Activated CD8-positive, alpha-beta memory T cell treated with anti-CD3 and anti-CD28 coated beads for 4 hours (primary cell): ENCODE measurements at regions not wholly inside any gene's neighbourhood (a gene's known extent, or its start where the extent isn't known, plus 50 kb on each side); places are given as distances from the start of the nearest gene placed in this dataset.

Experiments
- DNase-seq, 2 donors: peaks; one replicate each; pipeline ENCODE4 v3.0.0-alpha.2; 2020; ENCODE audit warnings: low read depth in 2 of 2

GRCh38 chr15:26376243-26376642 lies 396.6 kb downstream of the GABRB3 start:
- DNase-seq, result no peak

- DNase-seq, result no peak
Observed at GRCh38 chr15:26374806-26375205, 398.1 kb downstream of the GABRB3 start.

DNA sequence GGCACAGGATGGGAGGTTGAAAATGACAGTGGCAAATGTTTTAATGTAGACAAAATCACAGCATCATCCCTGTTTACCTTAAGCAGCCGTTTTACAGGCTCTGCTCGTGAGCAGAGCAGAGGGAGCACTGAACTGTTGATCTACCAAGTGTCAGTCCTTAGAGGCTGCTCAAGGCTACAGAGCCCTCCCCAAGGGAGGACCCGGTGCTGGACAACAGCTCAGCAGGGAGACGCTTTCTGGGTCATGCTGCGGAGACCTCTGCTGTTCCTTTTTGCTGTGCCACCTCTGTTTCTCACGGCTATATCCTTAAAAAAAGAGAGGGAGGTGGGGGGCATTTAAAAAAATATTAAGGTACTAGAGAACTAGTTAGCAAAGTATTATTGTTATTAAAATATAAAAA lies 400.2 kb downstream of the GABRB3 start:
- no peak for DNase-seq

DNA sequence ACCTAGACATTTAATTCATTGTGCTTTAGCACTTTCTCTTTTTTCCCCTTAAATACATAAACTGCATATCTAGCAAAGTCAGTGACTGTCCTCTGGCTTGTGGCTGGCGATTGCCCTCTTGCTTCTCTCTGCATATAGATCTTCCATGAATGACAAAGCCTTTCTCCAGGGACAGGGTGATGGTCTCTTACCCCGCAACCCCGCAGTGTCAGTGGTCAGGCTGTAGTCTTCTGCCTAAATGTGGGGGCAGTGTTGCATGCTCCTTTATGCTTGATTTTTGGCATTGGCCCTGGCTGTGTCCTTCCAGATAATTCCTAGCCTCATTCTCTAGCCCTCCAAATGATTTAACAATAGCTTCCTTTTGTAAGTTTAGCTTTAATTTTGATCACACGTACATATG lies 407.8 kb downstream of the GABRB3 start:
- no peak for DNase-seq

- DNase-seq, result no peak
Observed at GRCh38 chr15:26359855-26360254, 413.0 kb downstream of the GABRB3 start.

GRCh38 chr15:26358708-26359107 lies 414.2 kb downstream of the GABRB3 start:
- no peak for DNase-seq

GRCh38 chr15:26357653-26358052 lies 415.2 kb downstream of the GABRB3 start:
- DNase-seq, result no peak

DNA sequence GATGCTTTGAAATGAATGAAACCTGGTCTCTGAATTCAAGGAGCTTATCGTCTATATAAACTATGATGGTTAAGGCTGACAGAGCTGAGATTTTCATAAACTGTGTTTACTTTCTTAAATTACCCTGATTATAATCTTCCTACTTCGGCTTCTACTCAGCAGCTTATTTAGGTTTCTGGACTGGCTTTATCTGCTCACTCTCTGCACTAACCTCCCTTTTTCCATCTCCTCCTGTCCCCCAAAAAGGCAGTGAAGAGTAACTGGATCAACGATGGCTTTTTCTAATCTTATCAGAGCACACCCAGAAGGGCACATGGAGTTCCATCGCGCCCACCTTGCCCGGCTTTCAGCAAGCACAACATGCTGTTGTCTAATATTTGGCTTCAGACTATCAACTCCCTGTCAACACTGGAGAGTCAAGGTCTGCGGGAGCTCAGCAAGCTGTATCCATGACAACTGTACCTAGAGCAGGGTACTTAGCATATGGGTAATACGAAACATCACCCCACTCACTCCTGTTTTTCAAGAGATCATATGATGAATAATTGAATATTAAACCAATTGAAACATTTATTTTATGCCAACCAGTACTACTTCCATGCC lies 417.3 kb downstream of the GABRB3 start:
- no peak for DNase-seq

DNA sequence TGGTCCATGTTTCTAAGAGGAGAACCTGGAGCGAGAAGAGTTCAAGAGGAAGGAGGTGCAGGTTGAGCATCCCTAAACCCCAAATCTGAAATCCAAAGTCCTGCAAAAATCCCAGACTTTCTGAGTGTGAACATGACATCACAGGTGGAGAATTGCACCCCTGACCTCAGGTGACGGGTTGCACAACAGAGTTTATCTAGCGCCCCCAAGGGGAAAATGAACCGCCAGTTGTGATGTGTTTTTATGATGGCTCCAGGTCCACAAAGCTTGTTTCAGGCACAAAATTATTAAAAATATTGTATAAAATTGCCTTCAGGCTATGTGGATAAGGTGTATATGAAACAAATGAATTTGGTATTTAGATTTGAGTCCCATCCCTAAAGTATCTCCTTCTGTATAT lies 420.0 kb downstream of the GABRB3 start:
- no peak for DNase-seq

DNA sequence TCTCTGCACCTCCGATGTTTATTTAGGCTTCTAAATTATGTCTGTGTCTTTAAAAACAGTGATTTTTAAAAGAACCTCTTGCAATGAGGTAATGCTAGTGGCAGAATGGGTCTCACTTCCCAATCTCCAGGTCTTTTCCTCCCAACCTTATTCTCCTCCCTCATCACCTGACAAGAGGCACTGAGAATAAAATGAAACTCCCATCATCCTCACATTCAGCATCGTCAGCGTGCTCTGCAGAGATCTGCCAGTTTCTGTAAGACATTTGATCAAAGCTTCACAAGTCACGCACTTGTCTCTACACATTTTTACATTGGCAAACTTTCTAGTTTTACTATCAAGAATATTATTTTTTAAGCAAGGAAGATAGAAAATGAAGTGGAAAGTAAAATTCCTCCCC lies 420.5 kb downstream of the GABRB3 start:
- no peak for DNase-seq

- no peak for DNase-seq
Observed at GRCh38 chr15:26325495-26325894, 447.4 kb downstream of the GABRB3 start.

GRCh38 chr15:26323566-26323965 lies 449.3 kb downstream of the GABRB3 start:
- no peak for DNase-seq

DNA sequence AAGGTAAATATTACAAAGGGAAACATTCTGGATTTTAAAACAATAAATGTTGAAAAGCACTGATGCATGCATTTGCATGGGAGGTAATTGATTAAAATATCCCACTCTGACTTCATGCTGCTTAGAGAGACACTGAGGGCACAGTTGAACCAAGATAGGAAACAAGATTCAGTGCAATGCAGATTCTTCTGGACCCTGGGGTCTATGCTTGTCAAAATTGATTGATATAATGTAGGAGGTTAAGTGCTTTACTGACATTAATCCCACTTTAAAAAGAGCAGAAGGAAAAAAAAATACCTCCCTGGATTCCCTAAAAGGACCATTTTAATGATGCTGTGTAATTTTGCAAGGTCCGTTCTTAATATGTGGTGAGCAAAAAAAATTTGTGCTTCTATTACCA lies 454.2 kb downstream of the GABRB3 start:
- DNase-seq, result no peak

DNA sequence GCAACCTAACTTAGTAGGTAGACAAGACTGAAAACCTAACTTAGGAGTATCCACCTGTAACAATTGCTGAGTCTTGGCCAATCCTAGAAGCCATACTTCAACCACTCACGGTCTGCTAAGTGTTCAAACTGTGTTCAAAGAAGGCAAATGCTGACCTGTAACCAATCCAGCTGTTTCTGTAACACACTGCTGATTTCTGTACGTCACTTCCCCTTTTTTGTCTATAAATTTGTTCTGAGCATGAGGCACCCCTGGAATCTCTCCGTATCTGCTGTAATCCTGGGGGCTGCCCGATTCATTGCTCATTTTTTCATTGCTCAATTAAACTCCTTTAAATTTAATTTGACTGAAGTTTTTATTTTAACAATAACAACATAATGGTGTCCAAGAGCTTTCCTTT lies 451.4 kb upstream of the ATP10A start:
- no peak for DNase-seq

- DNase-seq, result no peak
Observed at GRCh38 chr15:26311710-26312236, 448.6 kb upstream of the ATP10A start.

DNA sequence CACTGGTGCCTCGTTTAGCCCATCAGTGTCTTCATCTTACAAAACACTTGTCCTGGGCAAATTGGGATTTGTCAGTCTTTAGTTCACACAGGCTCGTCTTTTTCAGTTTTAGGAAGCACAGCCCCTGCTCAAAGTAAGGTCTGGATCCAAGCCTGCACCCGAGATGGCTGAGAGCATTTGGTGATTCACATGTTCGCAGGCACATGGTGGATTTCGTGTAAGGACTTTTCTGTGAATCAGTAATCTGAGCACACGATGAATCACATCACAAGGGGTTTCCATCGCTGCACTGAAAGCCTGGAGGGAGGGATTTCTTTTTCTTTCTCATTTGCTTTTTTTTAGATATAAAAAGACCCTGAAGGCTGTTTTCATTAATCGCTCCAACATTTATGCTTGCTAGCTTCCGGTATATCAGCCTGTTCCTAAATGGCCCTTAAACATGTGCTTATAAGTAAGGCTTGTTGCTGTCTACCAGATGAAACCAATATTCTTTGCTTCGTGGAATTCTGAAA lies 435.6 kb upstream of the ATP10A start:
- DNase-seq, result no peak

GRCh38 chr15:26298010-26298658 lies 435.0 kb upstream of the ATP10A start:
- DNase-seq, result no peak

DNA sequence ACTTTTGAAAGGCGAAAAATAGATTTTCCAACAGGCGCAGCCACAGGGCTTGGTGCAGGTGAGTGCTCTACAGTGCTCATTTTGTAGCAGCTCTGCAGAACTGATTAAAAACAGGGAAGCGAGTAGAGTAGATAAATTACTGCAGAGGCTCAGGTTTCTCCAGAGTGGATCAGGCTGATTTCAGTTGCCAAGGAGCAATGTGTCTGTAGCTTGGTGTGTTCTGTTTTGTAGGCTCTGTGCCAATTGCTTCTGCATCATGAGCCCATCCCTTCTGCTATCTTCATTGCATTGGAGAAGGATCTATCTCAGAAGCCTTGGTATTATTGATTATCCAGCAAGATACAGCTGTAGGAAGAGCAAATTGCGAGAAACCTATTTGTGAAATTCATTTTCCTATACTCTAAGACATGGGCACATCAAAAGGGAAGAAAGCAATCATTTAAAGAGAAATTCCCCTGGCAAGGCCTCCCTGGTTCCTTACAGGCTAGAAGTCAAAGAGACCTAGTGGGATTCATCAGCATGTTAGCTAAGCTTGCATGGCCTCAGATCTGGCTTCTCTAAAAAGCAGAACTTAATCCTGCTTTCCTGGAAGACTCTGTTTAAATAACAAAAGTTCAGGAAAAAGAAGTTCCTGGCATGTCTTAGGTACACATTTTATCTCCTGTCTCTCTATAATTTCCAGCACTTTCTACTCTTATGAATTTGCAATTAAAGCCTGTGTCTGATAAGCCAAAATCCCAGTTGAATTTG lies 432.4 kb upstream of the ATP10A start:
- no peak for DNase-seq

DNA sequence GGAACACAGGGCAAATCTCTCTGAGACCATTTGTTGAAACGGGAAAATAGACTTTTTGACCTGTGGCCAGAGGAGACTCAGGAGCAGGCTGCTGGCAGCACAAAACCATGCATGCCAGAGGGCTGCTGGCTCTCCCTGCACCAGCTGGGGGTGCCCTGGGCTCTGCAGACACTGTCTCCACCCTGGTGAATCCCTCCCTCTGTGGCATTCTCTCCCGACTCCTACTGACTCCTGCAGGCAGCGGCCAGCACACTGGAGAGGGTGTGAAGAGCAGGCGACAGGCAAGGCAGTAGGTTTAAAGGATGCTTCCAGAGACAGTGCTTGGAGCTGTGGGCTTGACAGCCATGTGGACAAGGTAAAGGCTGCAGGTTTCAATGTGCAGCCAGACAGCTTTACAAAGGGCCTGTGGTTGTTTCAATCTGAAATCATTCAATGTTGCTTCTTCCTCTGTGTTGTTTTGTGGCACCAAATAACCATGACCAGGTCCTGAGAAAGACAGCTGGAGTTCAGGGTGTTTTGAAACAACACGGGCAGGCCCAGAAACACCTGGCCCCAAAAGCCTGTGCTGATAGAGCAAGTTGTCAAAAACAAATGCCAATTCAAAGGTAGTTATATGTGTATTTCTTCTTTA lies 431.0 kb upstream of the ATP10A start:
- no peak for DNase-seq

GRCh38 chr15:26287381-26287780 lies 424.3 kb upstream of the ATP10A start:
- no peak for DNase-seq

DNA sequence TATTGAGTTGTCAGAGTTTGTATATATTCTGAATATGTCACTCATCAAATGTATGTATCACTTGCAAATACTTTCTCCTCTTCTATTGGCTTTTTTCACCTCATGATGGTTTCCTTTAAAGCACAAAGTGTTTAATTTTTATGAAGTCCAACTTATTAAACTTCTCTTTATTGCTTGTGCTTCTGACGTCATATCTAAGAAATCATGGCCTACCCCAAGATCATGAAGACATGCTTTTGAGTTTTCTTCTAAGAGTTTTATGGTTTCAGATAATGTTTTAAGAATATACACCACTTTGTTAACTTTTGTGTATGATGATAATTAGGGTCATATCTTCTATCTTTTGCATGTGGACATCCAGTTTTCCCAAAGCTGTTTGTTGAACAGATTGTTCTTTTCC lies 417.2 kb upstream of the ATP10A start:
- DNase-seq, result no peak

DNA sequence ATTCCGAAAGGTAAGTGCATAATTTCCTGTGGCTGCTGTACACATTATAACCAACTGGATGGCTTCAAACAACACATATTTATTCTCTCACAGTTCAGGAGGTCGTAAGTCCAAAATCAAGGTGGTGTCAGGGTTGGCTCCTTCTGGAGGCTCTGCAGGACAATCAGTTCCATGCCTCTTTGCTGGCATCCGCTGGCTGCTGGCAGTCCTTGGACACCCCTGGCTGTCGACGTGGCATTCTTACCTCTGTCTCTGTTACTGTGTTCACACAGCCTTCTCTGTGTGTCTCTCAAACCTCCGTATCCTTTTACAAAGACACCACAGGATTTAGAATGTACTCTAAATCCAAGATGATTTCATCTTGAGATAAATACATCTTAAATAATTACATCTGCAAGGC lies 398.8 kb upstream of the ATP10A start:
- no peak for DNase-seq
